MM.1S (cell line): ENCODE measurements at regions not wholly inside any gene's neighbourhood (a gene's known extent, or its start where the extent isn't known, plus 50 kb on each side); places are given as distances from the start of the nearest gene placed in this dataset.

ENCODE experiments used
- DNase-seq: peaks from one replicate; pipeline ENCODE4 v3.0.0-alpha.2; 2015
- H2AFZ ChIP-seq: fragments of 300-600 bp; sonication (generic); 2 replicates; pipeline ENCODE4 v1.6.0; 2016; ENCODE audit warnings: antibody characterized with exemption, low read length
- H3F3A ChIP-seq: fragments of 300-600 bp; sonication (generic); 2 replicates; pipeline ENCODE4 v1.6.1; 2016; ENCODE audit warnings: mild to moderate bottlenecking, antibody characterized with exemption, low read length, moderate library complexity, mixed read lengths; ENCODE audit not compliant: insufficient read depth
- H3K27ac ChIP-seq: fragments of 300-600 bp; sonication (generic); 2 replicates; pipeline ENCODE4 v1.5.1; 2016; ENCODE audit warnings: mild to moderate bottlenecking, low read length
- H3K27me3 ChIP-seq: fragments of 300-600 bp; sonication (generic); replicated peaks from 2 replicates; pipeline ENCODE4 v1.6.0; 2016; ENCODE audit warnings: low read length; ENCODE audit not compliant: insufficient read depth
- H3K36me3 ChIP-seq: fragments of 300-600 bp; sonication (generic); replicated peaks from 2 replicates; pipeline ENCODE4 v1.6.1; 2016; ENCODE audit warnings: mild to moderate bottlenecking, low read length, mixed read lengths; ENCODE audit not compliant: insufficient read depth
- H3K4me1 ChIP-seq: fragments of 300-600 bp; sonication (generic); 2 replicates; pipeline ENCODE4 v1.6.1; 2016; ENCODE audit warnings: low read length, mixed read lengths
- H3K4me2 ChIP-seq: fragments of 300-600 bp; sonication (generic); 2 replicates; pipeline ENCODE4 v1.6.0; 2016; ENCODE audit warnings: low read depth, low read length
- H3K4me3 ChIP-seq: fragments of 300-600 bp; sonication (generic); 2 replicates; pipeline ENCODE4 v1.5.1; 2016; ENCODE audit warnings: low read length, mixed read lengths
- H3K79me2 ChIP-seq: fragments of 300-600 bp; sonication (generic); 2 replicates; pipeline ENCODE4 v1.6.1; 2016; ENCODE audit warnings: mixed run types, low read length, mixed read lengths
- H3K9ac ChIP-seq: fragments of 300-600 bp; sonication (generic); 2 replicates; pipeline ENCODE4 v1.6.1; 2016; ENCODE audit warnings: low read length, mixed read lengths
- H3K9me2 ChIP-seq: fragments of 300-600 bp; sonication (generic); replicated peaks from 2 replicates; pipeline ENCODE4 v1.6.1; 2016; ENCODE audit warnings: mild to moderate bottlenecking, low read length, mixed read lengths; ENCODE audit not compliant: insufficient read depth
- H3K9me3 ChIP-seq: fragments of 300-600 bp; sonication (generic); replicated peaks from 2 replicates; pipeline ENCODE4 v1.6.1; 2016; ENCODE audit warnings: mild to moderate bottlenecking, low read length, mixed read lengths; ENCODE audit not compliant: insufficient read depth
- H4K20me1 ChIP-seq: fragments of 300-600 bp; sonication (generic); 2 replicates; pipeline ENCODE4 v1.6.1; 2016; ENCODE audit warnings: mild to moderate bottlenecking, low read length, moderate library complexity, mixed read lengths; ENCODE audit not compliant: insufficient read depth
- CTCF ChIP-seq: fragments of 300-600 bp; sonication (generic); IDR thresholded peaks from 2 replicates; pipeline ENCODE4 v1.5.1; 2016; ENCODE audit warnings: antibody characterized with exemption, low read length, mixed read lengths
- EZH2 ChIP-seq: fragments of 300-600 bp; sonication (generic); optimal IDR thresholded peaks from 2 replicates; pipeline ENCODE3; 2017; ENCODE audit warnings: low read depth, mild to moderate bottlenecking, antibody characterized with exemption, low read length, mixed read lengths
- EZH2phosphoT487 ChIP-seq: fragments of 300-600 bp; sonication (generic); IDR thresholded peaks from 2 replicates; pipeline ENCODE4 v1.6.1; 2018; ENCODE audit warnings: antibody characterized with exemption, low read length

GRCh38 chr5:67257500-67257899 is 60.9 kb upstream of the CD180 start:
- no peaks in the 10 kb centered on the region for H3K79me2 ChIP-seq
- H3K9me3 ChIP-seq: no peaks in the 10 kb centered on the region
- H3K27me3 ChIP-seq: no peaks in the 10 kb centered on the region
- no peak overlapping the region for H3K27ac ChIP-seq
- DNase-seq: no peak
- TF ChIP-seq CTCF: no peak
- no peak for TF ChIP-seq EZH2
- TF ChIP-seq EZH2phosphoT487: no peak
- H3K36me3 ChIP-seq: no peaks in the 10 kb centered on the region
- no peak overlapping the region for H3K4me2 ChIP-seq
- no peak overlapping the region for H2AFZ ChIP-seq
- H3K4me3 ChIP-seq: no peak overlapping the region
- H3K4me1 ChIP-seq: no peaks in the 10 kb centered on the region
- H4K20me1 ChIP-seq: no peaks in the 10 kb centered on the region
- H3K9me2 ChIP-seq: no peaks in the 10 kb centered on the region
- H3K9ac ChIP-seq: no peak overlapping the region
- no peaks in the 10 kb centered on the region for H3F3A ChIP-seq

- Histone ChIP-seq H4K20me1 (no peaks in the 10 kb centered on the region), H3K9me3 (no peaks in the 10 kb centered on the region), H3K4me2 (no peak overlapping the region), H3K27ac (no peak overlapping the region), H3K4me3 (no peak overlapping the region), H3K79me2 (no peaks in the 10 kb centered on the region), H3K27me3 (no peaks in the 10 kb centered on the region), H3K9me2 (no peaks in the 10 kb centered on the region), H3K9ac (no peak overlapping the region), H3K36me3 (no peaks in the 10 kb centered on the region), H3K4me1 (no peaks in the 10 kb centered on the region), H2AFZ (no peak overlapping the region), H3F3A (no peaks in the 10 kb centered on the region)
- DNase-seq: no peak
- no peak for TF ChIP-seq CTCF
- no peak for TF ChIP-seq EZH2
- no peak for TF ChIP-seq EZH2phosphoT487
Measured at GRCh38 chr5:67257077-67257476, 60.5 kb upstream of the CD180 start.

GRCh38 chr5:67255881-67256280 is 59.3 kb upstream of the CD180 start:
- Histone ChIP-seq H3K27ac (no peak overlapping the region), H3K4me1 (no peaks in the 10 kb centered on the region), H3K79me2 (no peaks in the 10 kb centered on the region), H3K4me2 (no peak overlapping the region), H3K4me3 (no peak overlapping the region), H3K36me3 (no peaks in the 10 kb centered on the region), H4K20me1 (no peaks in the 10 kb centered on the region), H3K9me3 (no peaks in the 10 kb centered on the region), H3F3A (no peaks in the 10 kb centered on the region), H2AFZ (no peak overlapping the region), H3K27me3 (no peaks in the 10 kb centered on the region), H3K9me2 (no peaks in the 10 kb centered on the region), H3K9ac (no peak overlapping the region)
- TF ChIP-seq EZH2 (no peak), EZH2phosphoT487 (no peak), CTCF (no peak)
- DNase-seq: no peak
